Activated CD8-positive, alpha-beta memory T cell treated with anti-CD3 and anti-CD28 coated beads, Interleukin-2, amount 50 U/mL, for 48 hours (primary cell): ENCODE measurements at regions not wholly inside any gene's neighbourhood (a gene's known extent, or its start where the extent isn't known, plus 50 kb on each side); places are given as distances from the start of the nearest gene placed in this dataset.

Experiments used
- DNase-seq: peaks from one replicate; pipeline ENCODE4 v3.0.0-alpha.2; 2020

DNA sequence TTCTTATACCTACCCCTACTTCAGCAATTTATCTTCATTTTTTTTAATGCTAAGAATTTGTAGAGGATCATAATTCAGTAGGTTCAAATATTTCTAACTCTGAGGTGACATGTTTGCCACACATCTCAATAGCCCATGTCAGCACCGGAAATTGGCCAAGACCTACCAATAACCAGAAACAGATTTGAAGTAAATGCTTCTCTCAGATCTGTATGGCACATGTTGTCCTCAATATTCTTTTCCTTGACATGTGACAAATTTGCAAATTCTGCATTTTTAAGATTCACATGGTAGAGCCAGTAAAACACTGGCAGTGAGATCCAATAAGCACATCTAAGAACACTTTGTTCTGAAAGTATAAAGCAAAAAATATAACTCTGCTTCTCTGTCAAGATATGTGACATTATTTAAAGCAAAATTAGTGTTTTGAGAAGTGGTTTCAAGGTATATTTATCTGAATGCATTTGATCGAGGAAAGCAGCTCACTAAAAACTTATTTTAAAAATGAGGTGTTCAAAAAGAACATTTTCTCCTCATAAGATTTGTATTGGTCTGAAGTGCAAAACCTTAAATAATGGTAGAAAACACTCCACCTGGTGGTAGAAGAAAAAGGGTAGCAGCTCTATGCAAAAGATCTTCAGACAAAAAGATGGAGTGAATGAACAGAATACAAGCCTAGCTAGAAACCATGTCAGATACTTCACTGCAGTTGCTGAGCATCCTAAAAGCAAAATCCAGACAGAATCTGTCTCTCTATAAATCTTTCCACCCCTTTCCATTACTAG lies 513.8 kb upstream of the FAM241A start:
- DNase-seq: no peak

- no peak for DNase-seq
These were observed 512.6 kb upstream of the FAM241A start for GRCh38 chr4:111632641-111633151.

DNA sequence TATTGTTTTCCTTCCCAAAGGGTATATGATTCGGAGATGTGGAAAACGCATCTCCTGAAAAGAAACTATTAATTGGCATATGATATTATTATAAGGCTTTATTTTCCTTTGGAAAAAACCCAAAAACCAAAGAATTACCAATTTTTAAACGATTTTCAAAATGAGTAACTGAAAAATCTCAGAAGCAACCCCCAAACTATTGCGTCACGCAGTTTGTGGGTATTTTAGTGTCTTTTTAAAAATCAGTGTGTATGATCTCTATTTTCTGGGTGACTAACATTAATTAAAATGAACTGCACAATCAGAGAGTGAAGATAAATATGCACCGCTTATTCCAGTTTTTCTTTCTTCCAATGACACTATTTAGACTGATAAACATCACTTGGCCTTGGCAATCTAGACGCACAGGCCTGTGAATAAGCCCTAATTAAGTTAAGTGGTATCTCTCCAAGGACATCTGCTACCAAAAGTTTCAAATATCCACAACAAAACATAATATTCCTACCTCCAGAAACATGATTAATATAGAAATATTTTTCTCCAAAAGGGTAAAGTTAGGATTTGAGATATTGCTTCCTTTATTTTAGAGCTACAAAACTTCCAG lies 511.5 kb upstream of the FAM241A start:
- no peak for DNase-seq

DNA sequence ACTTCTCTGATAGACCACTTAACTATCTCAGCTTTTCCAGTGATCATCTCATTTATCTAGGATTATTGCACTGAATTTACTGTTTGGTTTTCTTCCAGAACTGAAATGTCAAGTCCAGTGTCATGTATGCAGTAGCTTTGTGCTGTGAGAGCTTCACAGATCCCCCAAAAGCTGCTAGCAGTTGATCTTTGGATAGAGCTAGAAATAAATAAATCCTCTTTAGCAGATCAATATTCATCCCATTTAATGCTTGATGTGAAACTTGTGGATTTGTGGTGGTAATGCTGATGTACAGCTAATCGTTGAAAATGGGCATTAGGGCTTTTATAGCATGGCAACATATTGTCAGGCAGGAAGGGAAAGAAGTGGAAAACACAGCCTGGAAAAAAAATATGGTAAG lies 509.6 kb upstream of the FAM241A start:
- DNase-seq: no peak

GRCh38 chr4:111636961-111637585 lies 508.2 kb upstream of the FAM241A start:
- no peak for DNase-seq

GRCh38 chr4:111639120-111639690 lies 506.0 kb upstream of the FAM241A start:
- no peak for DNase-seq

GRCh38 chr4:111639876-111640275 lies 505.4 kb upstream of the FAM241A start:
- no peak for DNase-seq

GRCh38 chr4:111641813-111642579 lies 503.3 kb upstream of the FAM241A start:
- DNase-seq: no peak

DNA sequence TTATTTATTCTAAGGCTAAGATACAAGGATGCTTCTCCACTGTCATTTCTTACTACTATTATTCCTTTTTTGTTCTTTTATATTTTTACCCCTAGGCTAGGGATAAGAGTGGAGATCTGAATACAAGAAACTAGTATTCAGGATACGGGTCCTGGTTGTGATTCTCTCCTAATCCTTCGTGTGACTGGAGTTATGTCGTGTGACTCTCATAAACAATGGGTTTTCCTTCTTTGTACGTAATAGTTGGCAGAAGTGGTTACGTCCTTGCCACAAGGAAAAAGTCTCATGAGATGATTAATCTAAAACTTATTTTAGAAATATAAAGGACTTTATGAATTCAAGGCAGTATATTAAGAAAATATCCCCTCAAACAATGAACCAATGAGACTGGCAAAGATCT lies 497.2 kb upstream of the FAM241A start:
- DNase-seq: no peak

DNA sequence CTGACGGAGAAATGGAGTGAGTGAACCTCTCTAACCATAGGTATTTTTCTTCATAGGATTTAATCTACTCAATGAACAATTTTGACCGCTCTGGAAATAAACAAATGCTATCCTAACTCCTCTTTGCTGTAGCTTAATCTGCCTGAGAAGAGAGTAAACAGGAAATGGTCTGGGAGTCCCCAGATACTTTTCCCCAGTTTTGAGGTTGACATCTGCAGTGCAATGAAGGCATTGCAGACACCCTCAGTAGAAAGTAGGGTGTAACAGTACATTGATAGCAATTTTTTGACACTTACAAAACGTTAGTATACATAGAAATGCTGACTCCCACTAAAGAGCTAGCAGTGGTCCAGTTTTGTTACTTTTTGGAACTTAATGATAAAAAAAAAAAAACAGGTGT lies 495.9 kb upstream of the FAM241A start:
- DNase-seq: no peak

- no peak for DNase-seq
These were observed 495.1 kb upstream of the FAM241A start for GRCh38 chr4:111650146-111650545.

- DNase-seq: no peak
These were observed 494.6 kb upstream of the FAM241A start for GRCh38 chr4:111650674-111651086.

DNA sequence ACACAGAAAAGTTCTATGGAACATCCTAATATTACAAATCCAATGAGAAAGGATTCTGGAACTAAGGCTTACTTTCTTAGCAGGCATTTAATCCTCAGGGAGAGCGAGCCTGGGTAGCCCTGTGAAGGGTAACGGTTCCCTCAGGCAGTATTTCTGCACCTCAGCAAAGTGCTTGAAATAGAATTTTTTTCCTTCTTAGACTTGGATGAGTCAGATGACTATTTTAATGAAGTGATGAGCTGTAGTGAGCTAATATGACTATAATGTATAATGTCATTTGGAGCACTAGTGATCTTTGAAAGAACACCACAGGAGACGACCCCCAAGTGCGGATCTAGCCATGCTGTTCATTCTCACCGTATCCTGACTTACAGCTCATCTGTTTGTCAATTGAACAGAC lies 493.0 kb upstream of the FAM241A start:
- DNase-seq: no peak

DNA sequence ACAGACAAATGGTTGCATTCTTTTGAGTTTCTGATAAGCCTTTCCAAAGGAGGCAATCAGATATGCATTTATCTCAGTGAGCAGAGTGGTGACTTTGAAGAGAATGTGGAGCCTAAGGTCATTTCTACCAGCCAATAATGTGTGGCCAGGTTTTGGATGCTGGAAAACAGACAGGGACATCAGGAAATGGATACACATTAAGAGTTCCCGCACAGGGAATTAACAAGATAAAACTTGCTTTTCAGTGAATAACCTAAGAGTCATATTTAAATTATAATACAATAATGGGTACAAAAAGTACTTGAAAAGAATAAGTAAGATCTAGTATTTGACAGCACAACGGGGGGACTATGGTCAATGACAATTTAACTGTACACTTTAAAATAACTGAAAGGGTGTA lies 492.3 kb upstream of the FAM241A start:
- DNase-seq: no peak

DNA sequence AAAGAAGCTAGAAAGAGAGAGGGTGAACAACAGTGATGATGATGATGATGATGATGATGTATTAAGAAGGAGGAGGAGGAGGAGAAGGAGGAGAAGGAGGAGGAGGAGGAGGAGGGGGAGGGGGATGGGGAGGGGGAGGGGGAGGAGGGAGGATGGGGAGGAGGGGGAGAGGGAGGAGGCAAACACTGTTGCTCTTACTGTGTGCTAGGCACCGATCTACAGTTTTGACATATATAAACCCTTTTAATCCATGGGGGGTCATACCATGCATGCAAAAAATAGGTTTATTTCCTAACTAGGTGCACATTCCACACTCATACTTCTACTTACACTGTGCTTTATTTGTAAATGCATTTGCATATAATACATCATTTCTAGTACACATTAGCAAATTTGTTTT lies 482.8 kb upstream of the FAM241A start:
- DNase-seq: no peak

- no peak for DNase-seq
These were observed 480.8 kb upstream of the FAM241A start for GRCh38 chr4:111664308-111664945.

DNA sequence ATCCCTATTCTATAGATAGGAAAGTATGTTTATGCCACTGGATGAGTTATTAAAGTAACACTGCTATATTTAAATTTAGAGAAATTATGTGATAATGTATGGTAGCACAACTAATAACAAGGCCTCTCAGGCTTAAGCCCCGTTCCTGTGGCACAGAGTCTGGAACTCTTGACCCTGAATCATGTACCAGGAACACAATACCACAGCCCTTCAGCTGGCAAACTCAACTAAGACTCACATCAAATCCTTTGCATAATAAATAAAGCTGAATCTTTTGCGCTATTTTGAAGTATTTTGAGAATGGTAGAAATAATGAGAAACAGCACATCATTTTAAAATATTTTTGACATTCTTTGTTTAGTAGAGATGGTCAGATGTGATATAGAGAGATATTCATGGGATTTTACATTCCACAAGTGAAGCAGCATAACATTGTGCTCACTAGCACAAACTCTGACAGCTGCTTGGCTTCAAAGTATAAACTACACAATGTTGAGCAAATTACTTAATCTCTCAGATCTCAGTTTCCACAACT lies 478.4 kb upstream of the FAM241A start:
- no peak for DNase-seq

DNA sequence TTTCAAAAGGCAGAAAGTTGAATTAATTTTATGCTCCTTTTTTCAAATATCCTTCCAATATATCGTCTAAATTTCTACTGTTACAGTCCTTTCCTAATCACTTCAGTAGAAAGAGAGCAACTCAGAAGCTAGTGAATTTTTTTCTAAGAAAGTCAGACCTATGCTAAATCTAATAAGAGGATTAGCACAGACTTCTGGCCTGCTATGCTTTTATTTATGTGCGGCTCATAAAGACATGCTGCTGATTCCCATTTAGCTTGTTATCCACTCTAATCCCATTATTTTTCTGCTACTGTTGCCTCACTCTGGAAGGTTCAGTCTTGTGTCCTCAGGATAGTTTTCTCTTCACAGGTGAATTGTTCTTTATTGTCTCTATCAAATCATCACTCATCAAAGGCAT lies 473.5 kb upstream of the FAM241A start:
- no peak for DNase-seq

DNA sequence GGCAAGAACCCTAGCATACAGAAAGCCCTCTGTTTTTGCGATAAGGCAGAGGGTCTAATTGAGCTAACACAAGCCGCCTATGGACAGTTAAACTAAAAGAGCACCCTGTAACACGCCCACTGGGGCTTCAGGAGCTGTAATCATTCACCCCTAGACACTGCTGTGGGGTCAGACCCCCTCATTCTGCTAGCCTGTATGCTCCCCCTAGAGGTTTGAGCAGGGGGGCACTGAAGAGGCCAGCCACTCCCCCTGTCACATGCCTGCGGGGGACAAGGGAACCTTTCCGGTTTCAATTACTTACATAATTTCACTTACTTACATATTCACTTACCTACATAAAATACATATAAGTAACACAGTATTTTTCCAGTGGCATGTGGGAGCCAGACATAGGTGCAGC lies 469.5 kb upstream of the FAM241A start:
- no peak for DNase-seq

- no peak for DNase-seq
These were observed 468.7 kb upstream of the FAM241A start for GRCh38 chr4:111676533-111676932.

DNA sequence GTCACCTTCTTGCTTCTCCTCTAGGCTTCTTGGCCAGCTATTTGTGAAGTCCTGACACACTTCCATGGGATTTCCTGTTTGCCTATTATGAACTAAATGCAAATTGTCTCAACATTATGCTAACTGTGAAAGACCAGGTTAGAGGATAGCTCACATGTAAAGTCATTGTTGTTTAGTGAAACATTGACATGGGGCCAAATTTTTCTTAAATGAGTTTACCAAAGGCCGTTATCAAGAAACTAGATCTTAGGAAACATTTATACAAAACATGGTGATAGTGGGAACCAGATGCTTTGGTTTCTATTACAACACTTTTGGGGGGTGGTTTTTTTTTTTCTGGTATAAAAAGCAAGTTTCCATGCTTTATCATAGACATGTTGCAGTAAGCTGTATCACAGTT lies 466.8 kb upstream of the FAM241A start:
- DNase-seq: no peak

DNA sequence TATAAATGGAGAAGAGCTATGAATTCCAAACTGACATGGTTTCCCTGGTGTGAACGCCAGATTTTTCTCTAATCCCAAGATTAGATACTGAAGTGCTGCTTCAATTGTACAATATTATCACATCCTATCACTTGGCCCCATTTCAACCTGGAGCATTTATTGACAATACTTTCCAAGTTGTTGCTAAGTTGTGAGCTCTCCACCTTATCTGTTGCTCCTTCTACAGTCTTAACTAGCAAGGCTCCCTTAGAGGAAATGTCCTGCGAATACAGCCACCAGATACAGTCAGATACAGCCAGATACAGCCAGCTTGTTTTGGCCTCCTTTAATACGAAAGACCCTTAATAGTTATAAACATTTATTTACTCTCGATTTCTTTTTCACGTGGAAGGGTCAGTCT lies 466.3 kb upstream of the FAM241A start:
- DNase-seq: no peak
